Thyroid gland (tissue), 4 donors: ENCODE measurements at regions not wholly inside any gene's neighbourhood (a gene's known extent, or its start where the extent isn't known, plus 50 kb on each side); places are given as distances from the start of the nearest gene placed in this dataset.
"Not testable (repeated sequence)": the region's sequence is repeated elsewhere in the genome, so short reads cannot be mapped to it uniquely, and the experiment has no call there.

Experiments used
- DNase-seq, 2 donors: peaks; one replicate each; pipeline ENCODE4 v3.0.0-alpha.2; 2019
- H3K27ac ChIP-seq, 3 donors: fragments of 200-600 bp; sonication (generic); 1 replicate in 2 of 3; 2 replicates in 1 of 3; pipeline ENCODE4 v1.5.1; 2016 to 2019; ENCODE audit warnings: mild to moderate bottlenecking in 1 of 3, moderate library complexity in 1 of 3
- H3K27me3 ChIP-seq: fragments of 200-600 bp; sonication (generic); one replicate; pipeline ENCODE4 v1.5.1; 2019
- H3K36me3 ChIP-seq, 2 donors: fragments of 200-600 bp; sonication (generic); one replicate each; pipeline ENCODE4 v1.5.1; 2016 to 2019
- H3K4me1 ChIP-seq, 2 donors: fragments of 200-600 bp; sonication (generic); one replicate each; pipeline ENCODE4 v1.5.1; 2017 to 2019
- H3K4me3 ChIP-seq, 3 donors: fragments of 200-600 bp; sonication (generic); replicated peaks in 1 of 3; 1 replicate in 2 of 3; 2 replicates in 1 of 3; pipeline ENCODE4 v1.5.1; 2016; ENCODE audit warnings: mild to moderate bottlenecking in 1 of 3
- H3K9me3 ChIP-seq: fragments of 200-600 bp; sonication (generic); one replicate; pipeline ENCODE4 v1.5.1; 2017
- POLR2A ChIP-seq, 2 donors: fragments of 450-650 bp; IDR thresholded peaks; one replicate each; pipeline ENCODE4 v1.6.1; 2017; ENCODE audit warnings: antibody characterized with exemption in 2 of 2, mild to moderate bottlenecking in 2 of 2, moderate library complexity in 1 of 2
- WGBS, 2 donors: methylation state at CpG; one replicate each; pipeline ENCODE4 v1.1.5; 2017; 5-methylcytosine and 5-hydroxymethylcytosine counted together
- intact Hi-C: fragments of 100-400 bp; cut with DNase I; formaldehyde crosslinking; loops from one replicate; pipeline ENCODE4 v1.15.1; 2023
- TF ChIP-seq, protein P1 (sequence below), 6 experiments: fragments of 200-600 bp in 3 of 6; fragments of 450-650 bp in 3 of 6; sonication (generic) in 3 of 6; IDR thresholded peaks; one replicate each; pipeline ENCODE4 v1.5.1; 2016 to 2019; ENCODE audit warnings: antibody characterized with exemption in 6 of 6, mild to moderate bottlenecking in 2 of 6, inconsistent platforms in 1 of 6, moderate library complexity in 1 of 6

DNA sequence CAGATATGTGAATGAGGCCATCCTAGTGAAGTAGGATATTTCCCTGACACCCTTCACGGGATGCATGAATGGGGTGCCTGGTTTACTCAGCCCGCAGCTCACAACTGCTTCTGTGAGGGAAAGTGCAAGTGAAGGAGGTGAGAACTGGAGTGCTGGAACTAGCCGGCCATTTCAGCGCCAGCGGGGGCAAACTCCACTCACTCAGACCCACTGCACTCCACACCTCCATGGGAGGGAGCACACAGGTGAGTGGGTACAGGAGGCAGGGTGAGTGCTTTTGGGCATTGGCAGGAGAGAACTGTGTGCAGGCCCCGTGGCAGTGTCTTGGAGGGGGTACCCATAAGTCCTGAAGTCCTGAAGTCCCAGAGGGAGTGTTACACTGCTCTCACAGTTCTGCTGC is 1008.4 kb downstream of the SLC6A15 start:
- no peak overlapping the region for H3K4me3 ChIP-seq
- no peaks in the 10 kb centered on the region for H3K9me3 ChIP-seq

DNA sequence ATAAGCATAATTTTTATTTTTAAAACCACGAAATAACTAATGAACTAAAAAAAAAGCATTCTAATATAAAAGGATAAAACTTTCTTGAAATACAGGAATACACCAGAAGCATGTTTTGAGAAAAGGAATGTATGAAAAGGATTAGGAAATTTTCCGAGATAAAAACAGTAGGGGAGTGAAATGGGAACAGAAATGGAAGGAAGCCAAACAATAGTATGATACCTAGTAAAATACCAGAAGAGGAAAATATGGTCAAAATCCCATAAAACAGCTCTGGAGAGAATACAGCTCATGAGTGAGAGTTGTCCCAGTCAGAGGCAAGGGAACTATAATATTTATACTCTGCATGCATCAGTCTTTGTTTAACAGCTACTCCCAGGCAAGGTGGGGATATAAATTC is 1016.2 kb downstream of the SLC6A15 start:
- H3K4me1 ChIP-seq = no peaks in the 10 kb centered on the region
- no peaks in the 10 kb centered on the region for H3K27me3 ChIP-seq
- intact Hi-C loops = no loop called here
- DNase-seq = no peak
- no peaks in the 10 kb centered on the region for H3K36me3 ChIP-seq
- H3K4me3 ChIP-seq = no peak overlapping the region
- H3K27ac ChIP-seq = no peak overlapping the region
- TF ChIP-seq POLR2A (IDR thresholded peaks at IDR 0.05) = no peak
- TF ChIP-seq, protein P1, sequence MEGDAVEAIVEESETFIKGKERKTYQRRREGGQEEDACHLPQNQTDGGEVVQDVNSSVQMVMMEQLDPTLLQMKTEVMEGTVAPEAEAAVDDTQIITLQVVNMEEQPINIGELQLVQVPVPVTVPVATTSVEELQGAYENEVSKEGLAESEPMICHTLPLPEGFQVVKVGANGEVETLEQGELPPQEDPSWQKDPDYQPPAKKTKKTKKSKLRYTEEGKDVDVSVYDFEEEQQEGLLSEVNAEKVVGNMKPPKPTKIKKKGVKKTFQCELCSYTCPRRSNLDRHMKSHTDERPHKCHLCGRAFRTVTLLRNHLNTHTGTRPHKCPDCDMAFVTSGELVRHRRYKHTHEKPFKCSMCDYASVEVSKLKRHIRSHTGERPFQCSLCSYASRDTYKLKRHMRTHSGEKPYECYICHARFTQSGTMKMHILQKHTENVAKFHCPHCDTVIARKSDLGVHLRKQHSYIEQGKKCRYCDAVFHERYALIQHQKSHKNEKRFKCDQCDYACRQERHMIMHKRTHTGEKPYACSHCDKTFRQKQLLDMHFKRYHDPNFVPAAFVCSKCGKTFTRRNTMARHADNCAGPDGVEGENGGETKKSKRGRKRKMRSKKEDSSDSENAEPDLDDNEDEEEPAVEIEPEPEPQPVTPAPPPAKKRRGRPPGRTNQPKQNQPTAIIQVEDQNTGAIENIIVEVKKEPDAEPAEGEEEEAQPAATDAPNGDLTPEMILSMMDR (IDR thresholded peaks at IDR 0.05) = no peak
- H3K9me3 ChIP-seq = no peaks in the 10 kb centered on the region
- WGBS, 2 donors = 63 to 72% methylated on average over 2 of the region's 2 CpGs

More for the DNA sequence above, 1008.4 kb downstream of the SLC6A15 start:
- H3K36me3 ChIP-seq = no peaks in the 10 kb centered on the region
- H3K27me3 ChIP-seq = no peaks in the 10 kb centered on the region
- no peak overlapping the region for H3K27ac ChIP-seq
- TF ChIP-seq, protein P1 (IDR thresholded peaks at IDR 0.05) = no peak
- TF ChIP-seq POLR2A (IDR thresholded peaks at IDR 0.05) = no peak
- intact Hi-C loops = no loop called here
- WGBS, 2 donors = 40 to 55% methylated on average over 6 of the region's 6 CpGs
- no peak for DNase-seq
- no peaks in the 10 kb centered on the region for H3K4me1 ChIP-seq

DNA sequence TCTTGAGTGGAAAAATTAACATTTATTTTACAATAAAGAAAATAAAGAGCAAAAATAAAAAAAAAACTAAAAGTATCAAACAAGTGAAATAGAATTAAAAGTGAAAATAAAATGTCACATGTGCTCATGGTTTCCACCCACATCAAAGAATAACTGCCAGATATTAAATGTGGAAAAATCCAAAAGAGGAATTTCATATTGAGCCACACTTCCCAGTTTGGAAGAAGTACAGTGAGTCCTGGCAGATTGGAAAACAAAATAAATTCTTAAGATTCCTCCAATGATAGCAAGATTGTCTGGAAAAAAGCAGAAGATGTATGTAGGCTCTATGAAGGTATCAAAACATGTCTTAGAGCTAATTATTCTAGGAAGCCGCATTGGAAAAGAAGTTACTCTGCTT is 1019.5 kb downstream of the SLC6A15 start:
- no peak for TF ChIP-seq POLR2A (IDR thresholded peaks at IDR 0.05)
- TF ChIP-seq, protein P1 (IDR thresholded peaks at IDR 0.05) = no peak
- DNase-seq = no peak

DNA sequence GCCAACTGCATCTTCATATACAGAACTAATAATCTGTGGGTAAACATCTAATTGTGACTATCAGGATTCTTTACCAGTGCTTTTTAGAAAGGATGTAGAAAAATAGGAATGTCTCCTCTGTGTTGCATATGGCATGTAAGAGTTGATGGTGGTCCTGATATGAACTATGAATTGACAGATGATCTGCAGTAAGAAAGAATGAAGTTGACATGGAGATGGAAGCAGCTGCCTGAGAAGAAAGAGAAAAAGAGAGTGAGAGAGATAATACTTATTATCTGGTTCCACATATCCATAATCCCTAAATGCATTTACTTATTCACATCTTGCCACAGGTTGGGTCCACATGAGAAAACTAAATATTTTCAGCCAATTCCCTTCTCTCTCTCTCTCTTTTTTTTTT is 1022.9 kb downstream of the SLC6A15 start:
- Histone ChIP-seq H3K4me3 (no peak overlapping the region), H3K4me1 (no peaks in the 10 kb centered on the region), H3K27me3 (no peaks in the 10 kb centered on the region), H3K27ac (no peak overlapping the region), H3K36me3 (no peaks in the 10 kb centered on the region), H3K9me3 (no peaks in the 10 kb centered on the region)
- TF ChIP-seq, protein P1 (IDR thresholded peaks at IDR 0.05) = no peak
- no peak for TF ChIP-seq POLR2A (IDR thresholded peaks at IDR 0.05)
- DNase-seq = no peak
- intact Hi-C loops = no loop called here

More for the DNA sequence above, 1019.5 kb downstream of the SLC6A15 start:
- Histone ChIP-seq H3K4me3 (no peak overlapping the region), H3K4me1 (no peaks in the 10 kb centered on the region), H3K27ac (no peak overlapping the region), H3K36me3 (no peaks in the 10 kb centered on the region), H3K9me3 (no peaks in the 10 kb centered on the region), H3K27me3 (no peaks in the 10 kb centered on the region)
- intact Hi-C loops = no loop called here
- WGBS, 2 donors = 0% methylated on average over 1 of the region's 1 CpG

DNA sequence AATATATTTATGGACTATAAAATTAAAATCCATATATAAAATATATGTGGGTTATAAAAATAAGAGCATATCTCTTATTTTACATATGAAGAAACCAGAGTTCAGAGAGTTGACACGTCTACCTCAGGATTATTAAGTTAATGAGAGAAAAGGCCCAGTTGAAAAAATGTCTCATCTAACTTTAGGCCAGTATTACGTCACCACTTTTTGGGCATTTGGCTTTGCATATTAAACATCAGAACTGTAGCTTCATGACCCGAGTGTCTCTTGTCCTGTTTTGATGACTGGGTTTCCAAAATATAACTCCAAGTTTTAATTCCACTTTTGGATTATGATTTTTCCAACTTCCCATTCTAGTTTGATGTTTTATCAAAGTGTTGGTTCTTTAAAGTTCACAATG is 1026.1 kb downstream of the SLC6A15 start:
- WGBS, 2 donors = 79 to 81% methylated on average over 3 of the region's 3 CpGs
- intact Hi-C loops = no loop called here
- TF ChIP-seq, protein P1 (IDR thresholded peaks at IDR 0.05) = no peak
- TF ChIP-seq POLR2A (IDR thresholded peaks at IDR 0.05) = no peak

DNA sequence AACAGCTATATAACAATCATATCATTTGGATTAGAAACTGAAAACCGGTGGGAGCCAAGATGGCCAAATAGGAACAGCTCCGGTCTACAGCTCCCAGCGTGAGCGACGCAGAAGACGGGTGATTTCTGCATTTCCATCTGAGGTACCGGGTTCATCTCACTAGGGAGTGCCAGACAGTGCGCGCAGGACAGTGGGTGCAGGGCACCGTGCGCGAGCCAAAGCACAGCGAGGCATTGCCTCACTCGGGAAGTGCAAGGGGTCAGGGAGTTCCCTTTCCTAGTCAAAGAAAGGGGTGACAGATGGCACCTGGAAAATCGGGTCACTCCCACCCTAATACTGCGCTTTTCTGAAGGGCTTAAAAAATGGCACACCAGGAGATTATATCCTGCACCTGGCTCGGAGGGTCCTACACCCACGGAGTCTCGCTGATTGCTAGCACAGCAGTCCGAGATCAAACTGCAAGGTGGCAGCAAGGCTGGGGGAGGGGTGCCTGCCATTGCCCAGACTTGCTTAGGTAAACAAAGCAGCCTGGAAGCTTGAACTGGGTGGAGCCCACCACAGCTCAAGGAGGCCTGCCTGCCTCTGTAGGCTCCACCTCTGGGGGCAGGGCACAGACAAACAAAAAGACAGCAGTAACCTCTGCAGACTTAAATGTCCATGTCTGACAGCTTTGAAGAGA is 1041.5 kb downstream of the SLC6A15 start:
- H3K36me3 ChIP-seq, H3K27ac ChIP-seq, H3K4me3 ChIP-seq, intact Hi-C loops, H3K27me3 ChIP-seq, H3K4me1 ChIP-seq, DNase-seq, H3K9me3 ChIP-seq: not testable (repeated sequence)
- WGBS, 2 donors = 94 to 95% methylated on average over 20 of the region's 20 CpGs

More for the DNA sequence above, 1026.1 kb downstream of the SLC6A15 start:
- no peak overlapping the region for H3K4me3 ChIP-seq
- no peaks in the 10 kb centered on the region for H3K9me3 ChIP-seq
- no peak overlapping the region for H3K27ac ChIP-seq
- no peaks in the 10 kb centered on the region for H3K36me3 ChIP-seq
- no peak for DNase-seq
- no peaks in the 10 kb centered on the region for H3K27me3 ChIP-seq
- H3K4me1 ChIP-seq = no peaks in the 10 kb centered on the region
